Testis (tissue), 2 donors: ENCODE measurements at regions not wholly inside any gene's neighbourhood (a gene's known extent, or its start where the extent isn't known, plus 50 kb on each side); places are given as distances from the start of the nearest gene placed in this dataset.

Experiments
- CTCF ChIP-seq, 3 experiments: fragments of 450-650 bp in 2 of 3; fragments of 200-600 bp in 1 of 3; sonication (generic) in 1 of 3; IDR thresholded peaks; one replicate each; pipeline ENCODE4 v1.5.1; 2016 to 2019; ENCODE audit warnings: antibody characterized with exemption in 3 of 3, mild to moderate bottlenecking in 2 of 3, moderate library complexity in 1 of 3
- POLR2A ChIP-seq: fragments of 450-650 bp; IDR thresholded peaks from one replicate; pipeline ENCODE4 v1.6.1; 2017; ENCODE audit warnings: antibody characterized with exemption, mild to moderate bottlenecking, moderate library complexity

GRCh38 chr5:10102706-10103497 is 146.8 kb downstream of the ATPSCKMT start:
- TF ChIP-seq CTCF (IDR thresholded peaks at IDR 0.05) = no peak
- no peak for TF ChIP-seq POLR2A
